Fibroblast of lung (primary cell): ENCODE measurements at regions not wholly inside any gene's neighbourhood (a gene's known extent, or its start where the extent isn't known, plus 50 kb on each side); places are given as distances from the start of the nearest gene placed in this dataset.
"Not testable (repeated sequence)": the region's sequence is repeated elsewhere in the genome, so short reads cannot be mapped to it uniquely, and the experiment has no call there.

ENCODE experiments used
- DNase-seq, 2 donors: peaks; one replicate each; pipeline versions ENCODE4 v3.0.0 to v3.0.0-alpha.2; 2010; ENCODE audit warnings: low read depth in 2 of 2
- H2AFZ ChIP-seq: 2 replicates; pipeline ENCODE4 v1.5.1; 2012; ENCODE audit warnings: low read length, control low read depth, inconsistent platforms
- H3K27ac ChIP-seq: 2 replicates; pipeline ENCODE4 v1.5.1; 2011; ENCODE audit warnings: low read length, control low read depth; ENCODE audit not compliant: insufficient read depth
- H3K27me3 ChIP-seq: 2 replicates; pipeline ENCODE4 v1.5.1; 2011; ENCODE audit warnings: mild to moderate bottlenecking, low read length; ENCODE audit not compliant: control insufficient read depth, insufficient read depth
- H3K36me3 ChIP-seq: 2 replicates; pipeline ENCODE4 v1.5.1; 2011; ENCODE audit warnings: low read length; ENCODE audit not compliant: control insufficient read depth, insufficient read depth
- H3K4me1 ChIP-seq: 2 replicates; pipeline ENCODE4 v1.5.1; 2011; ENCODE audit warnings: low read length; ENCODE audit not compliant: control insufficient read depth, insufficient read depth; ENCODE audit errors: extremely low read depth
- H3K4me2 ChIP-seq: 2 replicates; pipeline ENCODE4 v1.5.1; 2011; ENCODE audit warnings: low read length, control low read depth; ENCODE audit not compliant: insufficient read depth; ENCODE audit errors: extremely low read depth
- H3K4me3 ChIP-seq, 4 experiments: fragments of 200-600 bp in 1 of 4; sonication (generic) in 1 of 4; replicated peaks in 1 of 4; 2 replicates each; pipeline ENCODE4 v1.5.1; 2011 to 2016; ENCODE audit warnings: low read length in 4 of 4, low read depth in 3 of 4, mild to moderate bottlenecking in 3 of 4, control low read depth in 2 of 4, inconsistent platforms in 1 of 4, mixed read lengths in 1 of 4; ENCODE audit not compliant: insufficient read depth in 1 of 4; ENCODE audit errors: control extremely low read depth in 1 of 4
- H3K79me2 ChIP-seq: 2 replicates; pipeline ENCODE4 v1.5.1; 2012; ENCODE audit warnings: mild to moderate bottlenecking, low read length, inconsistent platforms; ENCODE audit not compliant: control insufficient read depth, insufficient read depth
- H3K9ac ChIP-seq: 2 replicates; pipeline ENCODE4 v1.5.1; 2011; ENCODE audit warnings: mild to moderate bottlenecking, low read length, control low read depth; ENCODE audit not compliant: insufficient read depth
- H3K9me3 ChIP-seq: 2 replicates; pipeline ENCODE4 v1.5.1; 2012; ENCODE audit warnings: low read depth, low read length; ENCODE audit not compliant: control insufficient read depth, insufficient read depth
- H4K20me1 ChIP-seq: 2 replicates; pipeline ENCODE4 v1.5.1; 2011; ENCODE audit warnings: low read length; ENCODE audit not compliant: control insufficient read depth, insufficient read depth; ENCODE audit errors: extremely low read depth
- CTCF ChIP-seq, 2 donors: IDR thresholded peaks in 1 of 2; conservative IDR thresholded peaks in 1 of 2; 1 replicate in 1 of 2; 2 replicates in 1 of 2; pipeline ENCODE4 v1.5.1; 2011 to 2012; ENCODE audit warnings: low read length in 2 of 2, control low read depth in 1 of 2, inconsistent platforms in 1 of 2, low read depth in 1 of 2, mild to moderate bottlenecking in 1 of 2
- EZH2 ChIP-seq: IDR thresholded peaks from 2 replicates; pipeline ENCODE4 v1.5.1; 2012; ENCODE audit warnings: low read length, control low read depth, mild to moderate bottlenecking; ENCODE audit errors: missing control alignments

DNA sequence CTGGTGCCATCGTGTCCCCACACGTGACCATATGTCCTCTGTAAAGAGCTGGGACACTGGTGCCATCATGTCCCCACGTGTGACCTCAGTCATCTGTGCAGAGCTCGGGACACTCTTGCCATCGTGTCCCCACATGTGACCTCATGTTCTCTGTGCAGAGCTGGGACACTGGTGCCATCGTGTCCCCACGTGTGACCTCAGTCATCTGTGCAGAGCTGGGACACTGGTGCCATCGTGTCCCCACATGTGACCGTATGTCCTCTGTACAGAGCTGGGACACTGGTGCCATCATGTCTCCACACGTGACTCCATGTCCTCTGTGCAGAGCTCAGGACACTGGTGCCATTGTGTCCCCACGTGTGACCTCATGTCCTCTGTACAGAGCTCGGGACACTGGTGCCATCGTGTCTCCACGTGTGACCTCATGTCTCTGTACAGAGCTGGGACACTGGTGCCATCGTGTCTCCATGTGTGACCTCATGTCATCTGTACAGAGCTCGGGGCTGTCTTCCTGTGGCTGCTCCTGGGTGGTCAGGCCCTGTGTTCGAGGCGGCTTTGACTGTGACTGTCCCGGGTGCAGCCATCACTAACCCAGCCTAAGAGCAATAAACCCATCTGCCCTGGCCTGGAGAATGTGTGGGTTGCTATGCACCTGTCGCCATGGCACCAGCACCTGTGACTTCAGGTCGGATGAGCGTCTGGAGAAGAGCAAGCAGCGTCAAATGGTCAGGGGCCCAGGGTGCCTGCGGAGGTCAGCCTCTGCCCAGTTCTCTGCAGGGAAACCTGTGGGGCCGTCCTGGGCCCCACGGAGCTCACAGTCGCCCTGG, 334.4 kb downstream of the ADGRD1 start:
- Histone ChIP-seq H3K79me2 (no peaks in the 10 kb centered on the region), H3K36me3 (no peaks in the 10 kb centered on the region), H4K20me1 (no peaks in the 10 kb centered on the region), H2AFZ (no peak overlapping the region), H3K9ac (no peak overlapping the region), H3K27me3 (no peaks in the 10 kb centered on the region), H3K27ac (no peak overlapping the region), H3K4me3 (no peak overlapping the region), H3K9me3 (no peaks in the 10 kb centered on the region), H3K4me2 (no peak overlapping the region), H3K4me1 (no peaks in the 10 kb centered on the region)
- no peak for TF ChIP-seq CTCF (conservative IDR thresholded peaks at IDR 0.05 in 1 of 2, IDR thresholded peaks at IDR 0.05 in 1 of 2; ENCODE audit: low read depth in 1 of 2, low read length in 2 of 2)
- no peak for TF ChIP-seq EZH2
- no peak for DNase-seq

DNA sequence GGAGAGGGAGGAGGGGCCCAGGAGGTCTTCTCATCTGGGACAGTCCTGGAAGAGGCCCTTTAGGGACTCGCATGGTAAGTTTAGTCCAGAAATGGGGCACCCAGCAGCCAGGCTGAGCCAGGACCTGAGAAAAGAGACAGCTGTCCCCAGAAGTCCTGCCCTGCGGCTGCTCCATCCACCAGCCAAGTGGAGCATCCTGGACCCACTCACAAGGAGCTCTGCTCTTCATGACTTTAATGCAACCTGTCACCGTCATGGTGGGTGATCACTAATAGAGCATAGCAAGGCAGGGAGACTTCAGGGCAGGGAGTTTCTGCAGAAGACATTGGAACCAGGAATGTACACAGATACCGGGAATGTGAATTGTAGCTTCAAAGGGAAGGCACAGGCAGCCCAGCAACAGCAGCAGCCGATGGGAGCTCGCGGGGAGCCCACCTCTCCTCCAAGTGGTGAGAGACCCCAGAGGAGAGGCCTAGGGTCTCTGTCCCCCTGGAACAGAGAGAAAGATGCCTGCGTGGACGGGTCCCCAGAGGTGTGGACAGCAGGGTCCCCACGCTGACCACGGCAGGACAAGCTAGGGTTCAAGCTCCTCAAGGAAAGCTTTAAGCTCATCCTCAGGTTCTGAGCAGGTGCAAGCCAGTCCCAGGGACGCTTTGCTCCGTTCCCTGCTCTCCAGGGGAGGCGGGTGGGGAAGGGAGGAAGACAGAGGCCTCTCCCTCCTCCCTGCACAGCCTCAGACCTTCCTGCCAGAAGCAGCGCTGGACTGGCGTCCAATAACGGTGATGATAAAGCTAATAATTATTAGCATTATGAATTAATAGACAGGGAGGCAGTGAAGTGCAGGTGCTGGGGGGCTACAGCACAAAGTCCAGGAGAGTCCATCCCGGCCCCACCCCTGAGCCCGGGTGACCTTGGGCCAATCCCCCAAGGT, 335.3 kb downstream of the ADGRD1 start:
- not testable (repeated sequence) for H3K4me1 ChIP-seq, H3K9me3 ChIP-seq, H3K27ac ChIP-seq, H3K9ac ChIP-seq, H4K20me1 ChIP-seq, H2AFZ ChIP-seq, H3K27me3 ChIP-seq, DNase-seq, H3K36me3 ChIP-seq, H3K79me2 ChIP-seq, H3K4me3 ChIP-seq, H3K4me2 ChIP-seq

DNA sequence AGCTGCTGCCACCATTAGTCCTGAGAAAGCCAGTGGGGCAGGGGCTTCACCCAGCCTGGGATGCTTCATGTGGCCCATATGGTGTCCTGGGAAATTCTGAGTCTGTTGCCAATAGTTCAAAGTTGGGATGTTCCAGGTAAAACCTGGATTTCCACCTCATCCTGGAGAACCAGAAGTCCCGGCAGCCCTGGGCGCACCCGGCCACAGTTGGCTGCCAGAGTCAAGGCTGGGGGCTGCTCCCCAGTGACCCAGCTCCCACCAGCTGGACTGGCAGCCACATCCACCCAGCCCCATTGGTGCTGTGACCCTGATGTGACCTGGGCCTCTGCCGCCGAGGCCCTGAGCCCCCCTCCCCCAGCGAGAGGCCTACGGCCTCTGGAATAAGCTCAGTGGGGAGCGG, 336.1 kb downstream of the ADGRD1 start:
- not testable (repeated sequence) for H3K4me1 ChIP-seq, H3K9ac ChIP-seq, H3K79me2 ChIP-seq, DNase-seq, H3K4me2 ChIP-seq, H3K4me3 ChIP-seq, H2AFZ ChIP-seq, H3K36me3 ChIP-seq, H3K27me3 ChIP-seq, H3K27ac ChIP-seq, H4K20me1 ChIP-seq, H3K9me3 ChIP-seq
